H9 (cell line): ENCODE measurements at regions not wholly inside any gene's neighbourhood (a gene's known extent, or its start where the extent isn't known, plus 50 kb on each side); places are given as distances from the start of the nearest gene placed in this dataset.

Source experiments
- DNase-seq: peaks from one replicate; pipeline ENCODE4 v3.0.0-alpha.2; 2017
- H2AFZ ChIP-seq: one replicate; pipeline ENCODE4 v1.6.1; 2013; ENCODE audit warnings: mild to moderate bottlenecking, low read length, control low read depth, moderate library complexity
- H2AK5ac ChIP-seq: 2 replicates; pipeline ENCODE4 v1.6.1; 2013; ENCODE audit warnings: low read length, control low read depth, mixed read lengths; ENCODE audit not compliant: insufficient read length
- H2BK120ac ChIP-seq: one replicate; pipeline ENCODE4 v1.6.1; 2013; ENCODE audit warnings: low read depth, mild to moderate bottlenecking, low read length, control low read depth, inconsistent platforms; ENCODE audit not compliant: poor library complexity, severe bottlenecking
- H2BK12ac ChIP-seq: 2 replicates; pipeline ENCODE4 v1.6.1; 2013; ENCODE audit warnings: low read length, control low read depth, mixed read lengths, low read depth; ENCODE audit not compliant: insufficient read length
- H2BK15ac ChIP-seq: 2 replicates; pipeline ENCODE4 v1.6.1; 2013; ENCODE audit warnings: low read depth, low read length, control low read depth
- H2BK20ac ChIP-seq: one replicate; pipeline ENCODE4 v1.6.1; 2013; ENCODE audit warnings: low read depth, mild to moderate bottlenecking, low read length, control low read depth, inconsistent platforms; ENCODE audit not compliant: poor library complexity, severe bottlenecking
- H2BK5ac ChIP-seq: 2 replicates; pipeline ENCODE4 v1.6.1; 2013; ENCODE audit warnings: low read length, control low read depth, mixed read lengths; ENCODE audit not compliant: insufficient read length
- H3K14ac ChIP-seq: 2 replicates; pipeline ENCODE4 v1.6.1; 2013; ENCODE audit warnings: low read length, control low read depth; ENCODE audit not compliant: insufficient read depth
- H3K18ac ChIP-seq: 2 replicates; pipeline ENCODE4 v1.6.1; 2013; ENCODE audit warnings: low read depth, mild to moderate bottlenecking, mixed read lengths, low read length, control low read depth; ENCODE audit not compliant: insufficient read length
- H3K23ac ChIP-seq: 2 replicates; pipeline ENCODE4 v1.6.1; 2013; ENCODE audit warnings: low read length, control low read depth, mixed read lengths, low read depth; ENCODE audit not compliant: insufficient read length
- H3K23me2 ChIP-seq: 2 replicates; pipeline ENCODE4 v1.6.1; 2013; ENCODE audit warnings: low read depth, mild to moderate bottlenecking, mixed read lengths, low read length, control low read depth; ENCODE audit not compliant: insufficient read length, poor library complexity, severe bottlenecking
- H3K27ac ChIP-seq: 2 replicates; pipeline ENCODE4 v1.5.1; 2013; ENCODE audit warnings: low read length, control low read depth, mixed read lengths, low read depth; ENCODE audit not compliant: insufficient read length
- H3K27me3 ChIP-seq: 2 replicates; pipeline ENCODE4 v1.6.1; 2013; ENCODE audit warnings: low read length, control low read depth, inconsistent platforms; ENCODE audit not compliant: insufficient read depth
- H3K4ac ChIP-seq: 2 replicates; pipeline ENCODE4 v1.6.1; 2013; ENCODE audit warnings: low read depth, mild to moderate bottlenecking, control low read depth, inconsistent platforms, low read length, moderate library complexity
- H3K4me1 ChIP-seq: 2 replicates; pipeline ENCODE4 v1.6.1; 2013; ENCODE audit warnings: low read length, control low read depth, inconsistent platforms; ENCODE audit not compliant: insufficient read depth
- H3K4me2 ChIP-seq: 2 replicates; pipeline ENCODE4 v1.6.1; 2013; ENCODE audit warnings: low read length, control low read depth, mixed read lengths; ENCODE audit not compliant: insufficient read length, insufficient read depth
- H3K56ac ChIP-seq: 2 replicates; pipeline ENCODE4 v1.6.1; 2013; ENCODE audit warnings: low read depth, mild to moderate bottlenecking, mixed read lengths, low read length, control low read depth; ENCODE audit not compliant: insufficient read length
- H3K79me1 ChIP-seq: 2 replicates; pipeline ENCODE4 v1.6.1; 2013; ENCODE audit warnings: low read depth, mild to moderate bottlenecking, moderate library complexity, low read length, control low read depth, inconsistent platforms; ENCODE audit not compliant: insufficient read depth, poor library complexity, severe bottlenecking
- H3K79me2 ChIP-seq: 2 replicates; pipeline ENCODE4 v1.6.1; 2013; ENCODE audit warnings: low read length, control low read depth, inconsistent platforms; ENCODE audit not compliant: insufficient read depth
- H3K9ac ChIP-seq: 2 replicates; pipeline ENCODE4 v1.6.1; 2013; ENCODE audit warnings: low read length, control low read depth, mixed read lengths; ENCODE audit not compliant: insufficient read length; ENCODE audit errors: extremely low read depth
- H3K9me3 ChIP-seq: one replicate; pipeline ENCODE4 v1.6.1; 2013; ENCODE audit warnings: low read depth, low read length, inconsistent platforms; ENCODE audit not compliant: control insufficient read depth
- H3T11ph ChIP-seq: one replicate; pipeline ENCODE4 v1.6.1; 2013; ENCODE audit warnings: mild to moderate bottlenecking, low read length, control low read depth, inconsistent platforms
- H4K20me1 ChIP-seq: one replicate; pipeline ENCODE4 v1.6.1; 2013; ENCODE audit not compliant: control insufficient read depth, insufficient read length, insufficient read depth
- H4K5ac ChIP-seq: 2 replicates; pipeline ENCODE4 v1.6.1; 2013; ENCODE audit warnings: low read depth, mild to moderate bottlenecking, mixed read lengths, low read length, control low read depth; ENCODE audit not compliant: insufficient read length
- H4K8ac ChIP-seq: replicated peaks from 2 replicates; pipeline ENCODE4 v1.6.1; 2013; ENCODE audit warnings: low read length, control low read depth, mixed read lengths, low read depth; ENCODE audit not compliant: insufficient read length
- H4K91ac ChIP-seq: 2 replicates; pipeline ENCODE4 v1.6.1; 2013; ENCODE audit warnings: low read depth, mild to moderate bottlenecking, moderate library complexity, mixed read lengths, low read length, control low read depth; ENCODE audit not compliant: insufficient read length
- H3K27ac Mint-ChIP-seq, 3 experiments: 2 replicates in 2 of 3; 3 replicates in 1 of 3; pipeline ENCODE4 v1.8.0; 2020 to 2021; ENCODE audit warnings: mixed read lengths in 3 of 3, mild to moderate bottlenecking in 1 of 3, moderate library complexity in 1 of 3
- H3K27me3 Mint-ChIP-seq: 2 replicates; pipeline ENCODE4 v1.8.0; 2021; ENCODE audit warnings: low read depth, mild to moderate bottlenecking, moderate library complexity, mixed read lengths
- H3K36me3 Mint-ChIP-seq, 3 experiments: 2 replicates in 2 of 3; 3 replicates in 1 of 3; pipeline ENCODE4 v1.8.0; 2020 to 2021; ENCODE audit warnings: low read depth in 3 of 3, mixed read lengths in 3 of 3; ENCODE audit not compliant: insufficient read depth in 1 of 3
- H3K4me1 Mint-ChIP-seq, 2 experiments: 2 replicates each; pipeline ENCODE4 v1.8.0; 2020; ENCODE audit warnings: mixed read lengths in 2 of 2
- H3K4me3 Mint-ChIP-seq, 2 experiments: 2 replicates in 1 of 2; 3 replicates in 1 of 2; pipeline ENCODE4 v1.8.0; 2020 to 2021; ENCODE audit warnings: mild to moderate bottlenecking in 2 of 2, mixed read lengths in 2 of 2, moderate library complexity in 1 of 2
- H3K9me3 Mint-ChIP-seq, 2 experiments: 2 replicates in 1 of 2; 3 replicates in 1 of 2; pipeline ENCODE4 v1.8.0; 2020; ENCODE audit warnings: mild to moderate bottlenecking in 2 of 2, mixed read lengths in 2 of 2, moderate library complexity in 1 of 2
- WGBS: extraction: QIAGEN DNeasy Blood & Tissue Kit; methylation state at CpG from one replicate; pipeline ENCODE4 v1.1.7; 2013; ENCODE audit warnings: missing lambda C conversion rate, low lambda C conversion rate, mixed read lengths; ENCODE audit not compliant: insufficient read length; ENCODE audit errors: extremely low coverage; 5-methylcytosine and 5-hydroxymethylcytosine counted together
- TF ChIP-seq, protein P1 (sequence below): fragments of 200-600 bp; sonication (generic); conservative IDR thresholded peaks from 3 replicates; pipeline ENCODE4 v1.8.0; 2021; ENCODE audit warnings: antibody characterized with exemption, mild to moderate bottlenecking

DNA sequence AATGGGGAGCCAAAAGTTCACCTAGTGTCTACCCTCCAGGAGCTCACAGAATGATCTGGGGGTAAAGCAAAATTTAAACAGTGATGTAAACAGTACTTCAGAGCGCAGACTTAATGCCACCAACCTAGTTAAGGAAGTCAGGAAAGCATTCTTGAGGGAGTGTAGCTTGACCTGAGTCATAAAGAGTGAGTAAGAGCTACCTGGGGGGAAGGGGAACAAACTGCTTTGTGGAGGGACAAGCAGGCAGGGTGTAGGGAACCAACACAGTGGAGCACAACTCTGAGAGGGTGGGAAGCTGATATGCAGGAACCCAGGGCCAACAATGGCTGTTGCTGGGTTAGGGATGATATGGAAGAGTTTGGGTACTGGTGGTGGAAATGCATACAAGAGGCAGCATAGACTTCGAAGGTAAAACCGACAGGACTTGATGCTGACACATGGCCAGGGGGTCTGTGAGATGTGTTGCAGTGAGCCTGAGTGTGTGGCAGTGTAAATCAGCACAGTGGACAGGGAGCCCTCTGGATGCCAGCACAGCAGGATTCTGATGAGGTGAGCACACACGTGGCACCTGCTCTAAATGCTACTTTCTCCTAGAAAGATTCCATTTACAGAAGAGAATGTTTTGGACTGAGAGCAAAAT, 58.3 kb upstream of the CYP2D6 start:
- DNase-seq, result no peak
- Histone ChIP-seq H3K23me2 (no peaks in the 10 kb centered on the region), H2AK5ac (no peak overlapping the region), H3K4ac (no peak overlapping the region), H3K27me3 (no peaks in the 10 kb centered on the region), H3K56ac (no peak overlapping the region), H3K18ac (no peak overlapping the region), H2BK120ac (no peak overlapping the region), H2BK5ac (no peak overlapping the region), H4K8ac (no peak overlapping the region), H4K20me1 (peaks cover 2% of the 10 kb centered on the region), H3K79me1 (peaks cover 14% of the 10 kb centered on the region), H3K9me3 (no peaks in the 10 kb centered on the region), H3K23ac (no peak overlapping the region), H3T11ph (no peak overlapping the region), H3K27ac (no peak overlapping the region), H4K91ac (no peak overlapping the region), H2BK12ac (no peak overlapping the region), H3K4me1 (peaks cover 9% of the 10 kb centered on the region; the same call in 1 of the 2 replicates), H3K4me2 (no peak overlapping the region), H2BK20ac (no peak overlapping the region), H3K79me2 (peaks cover 15% of the 10 kb centered on the region; the same call in 1 of the 2 replicates), H4K5ac (no peak overlapping the region), H2AFZ (no peak overlapping the region), H3K14ac (no peak overlapping the region; the same call in 1 of the 2 replicates), H2BK15ac (no peak overlapping the region), H3K9ac (no peak overlapping the region)
- Mint-ChIP-seq H3K36me3 (no peaks in the 10 kb centered on the region; a peak in 2 of 7 replicates), H3K4me3 (no peak overlapping the region; a peak in 1 of 5 replicates), H3K27me3 (no peaks in the 10 kb centered on the region), H3K4me1 (peaks cover 27 to 40% of the 10 kb centered on the region in 2 experiments), H3K27ac (peak overlapping the region in 1 of 3 experiments; percentile 50; a peak in 2 of 7 replicates), H3K9me3 (no peaks in the 10 kb centered on the region)
- no CpG with 5 or more reads among the region's 4 CpGs for WGBS
- TF ChIP-seq, protein P1, sequence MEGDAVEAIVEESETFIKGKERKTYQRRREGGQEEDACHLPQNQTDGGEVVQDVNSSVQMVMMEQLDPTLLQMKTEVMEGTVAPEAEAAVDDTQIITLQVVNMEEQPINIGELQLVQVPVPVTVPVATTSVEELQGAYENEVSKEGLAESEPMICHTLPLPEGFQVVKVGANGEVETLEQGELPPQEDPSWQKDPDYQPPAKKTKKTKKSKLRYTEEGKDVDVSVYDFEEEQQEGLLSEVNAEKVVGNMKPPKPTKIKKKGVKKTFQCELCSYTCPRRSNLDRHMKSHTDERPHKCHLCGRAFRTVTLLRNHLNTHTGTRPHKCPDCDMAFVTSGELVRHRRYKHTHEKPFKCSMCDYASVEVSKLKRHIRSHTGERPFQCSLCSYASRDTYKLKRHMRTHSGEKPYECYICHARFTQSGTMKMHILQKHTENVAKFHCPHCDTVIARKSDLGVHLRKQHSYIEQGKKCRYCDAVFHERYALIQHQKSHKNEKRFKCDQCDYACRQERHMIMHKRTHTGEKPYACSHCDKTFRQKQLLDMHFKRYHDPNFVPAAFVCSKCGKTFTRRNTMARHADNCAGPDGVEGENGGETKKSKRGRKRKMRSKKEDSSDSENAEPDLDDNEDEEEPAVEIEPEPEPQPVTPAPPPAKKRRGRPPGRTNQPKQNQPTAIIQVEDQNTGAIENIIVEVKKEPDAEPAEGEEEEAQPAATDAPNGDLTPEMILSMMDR, result no peak
